GM19240 (cell line): ENCODE measurements at regions not wholly inside any gene's neighbourhood (a gene's known extent, or its start where the extent isn't known, plus 50 kb on each side); places are given as distances from the start of the nearest gene placed in this dataset.

Experiments used
- DNase-seq: peaks from one replicate; pipeline ENCODE4 v3.0.0; 2011; ENCODE audit warnings: low spot score; ENCODE audit not compliant: insufficient read length

DNA sequence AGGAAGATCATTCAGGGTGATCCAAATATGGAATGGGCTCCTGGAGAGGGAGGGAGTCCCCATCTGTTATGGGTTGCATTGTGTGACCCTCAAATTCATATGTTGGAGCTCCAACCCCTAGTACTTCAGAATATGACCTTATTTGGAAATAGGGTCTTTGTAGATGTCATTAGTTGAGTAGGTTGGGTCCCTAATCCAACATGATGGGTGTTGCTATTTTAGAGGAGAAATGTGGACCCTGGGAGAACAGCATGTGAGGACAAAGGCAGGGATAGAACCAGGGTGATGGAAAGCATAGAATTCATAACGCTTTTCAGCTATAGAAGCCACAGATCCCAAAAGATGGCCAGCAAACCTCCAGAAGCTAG lies 91.5 kb upstream of the SMNDC1 start:
- no peak for DNase-seq

GRCh38 chr10:110397856-110398255 lies 93.1 kb upstream of the SMNDC1 start:
- DNase-seq, result no peak

DNA sequence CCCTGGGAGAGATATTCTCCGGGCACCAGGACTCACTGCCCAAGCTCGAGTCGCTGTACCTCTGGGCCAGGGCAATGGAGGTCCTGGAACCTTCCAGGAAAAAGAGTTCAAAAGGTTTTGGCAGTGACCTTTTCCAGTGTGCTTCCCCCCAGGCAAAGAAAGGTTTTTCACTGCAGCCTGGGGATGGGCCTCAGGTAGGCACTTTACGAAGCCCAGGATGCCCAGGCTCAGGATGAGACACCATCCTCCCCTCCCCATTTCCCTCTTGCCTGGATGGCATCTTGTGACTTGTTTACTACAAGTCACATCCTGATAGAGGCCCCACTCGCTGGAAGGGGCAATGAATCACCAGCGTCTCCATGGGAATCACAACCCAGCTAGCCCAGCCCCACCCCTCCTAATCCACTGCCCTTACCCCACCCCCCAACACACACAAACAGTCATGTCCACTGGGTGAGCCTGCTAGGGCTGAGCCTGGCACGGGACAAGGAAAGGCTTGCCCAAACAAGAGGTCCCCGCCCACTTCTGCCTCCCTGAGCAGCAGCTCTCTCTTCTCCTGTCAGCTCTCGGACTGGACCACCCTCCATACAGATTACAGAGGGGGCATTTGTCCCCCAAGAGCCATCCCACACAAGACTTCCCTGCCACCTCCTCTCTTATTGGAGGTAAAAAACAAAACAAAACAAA lies 93.8 kb upstream of the SMNDC1 start:
- no peak for DNase-seq

- no peak for DNase-seq
Observed at GRCh38 chr10:110399106-110399964, 94.6 kb upstream of the SMNDC1 start.

DNA sequence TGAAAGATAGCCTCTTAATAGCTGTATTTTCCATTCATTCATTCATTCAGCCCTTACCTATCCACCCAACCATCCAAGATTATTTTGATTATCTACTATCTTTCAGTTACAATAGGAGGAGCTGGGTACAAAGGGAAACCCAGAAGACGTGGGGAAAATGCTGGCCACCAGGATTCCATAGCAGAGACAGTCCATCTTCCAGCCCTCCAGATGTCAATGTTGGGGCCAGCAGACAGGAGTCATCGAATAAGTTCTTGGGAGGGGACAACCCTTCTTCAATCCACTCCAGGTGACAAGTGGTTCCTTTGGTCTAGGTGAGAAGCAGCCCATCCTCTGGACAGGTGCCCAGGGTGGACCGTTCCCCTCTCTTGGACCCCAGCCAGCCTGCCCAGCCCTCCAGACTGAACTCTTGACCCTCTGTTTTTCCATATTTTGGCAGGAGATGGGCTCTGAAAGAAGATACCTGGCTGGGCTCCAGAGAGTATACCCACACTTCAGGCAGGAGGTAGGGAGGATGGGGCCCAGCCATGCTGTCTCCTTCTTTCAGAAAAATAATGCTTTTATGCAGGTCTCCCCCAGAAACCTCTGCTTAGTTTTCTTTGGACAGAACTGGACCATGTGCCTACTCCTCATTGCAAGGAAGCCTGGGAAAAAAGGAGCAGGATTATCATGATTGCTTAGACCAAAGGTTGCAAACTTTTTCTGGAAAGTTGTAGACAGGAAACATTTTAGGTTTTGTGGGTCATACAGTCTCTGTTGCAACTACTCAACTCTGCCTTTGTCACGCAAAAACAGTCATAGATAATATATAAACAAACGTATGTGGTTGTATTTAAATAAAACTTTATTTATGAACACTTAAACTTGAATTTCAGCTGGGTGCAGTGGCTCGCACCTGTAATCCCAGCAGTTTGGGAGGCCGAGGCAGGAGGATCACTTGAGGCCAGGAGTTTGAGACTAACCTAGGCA lies 95.5 kb upstream of the SMNDC1 start:
- no peak for DNase-seq

DNA sequence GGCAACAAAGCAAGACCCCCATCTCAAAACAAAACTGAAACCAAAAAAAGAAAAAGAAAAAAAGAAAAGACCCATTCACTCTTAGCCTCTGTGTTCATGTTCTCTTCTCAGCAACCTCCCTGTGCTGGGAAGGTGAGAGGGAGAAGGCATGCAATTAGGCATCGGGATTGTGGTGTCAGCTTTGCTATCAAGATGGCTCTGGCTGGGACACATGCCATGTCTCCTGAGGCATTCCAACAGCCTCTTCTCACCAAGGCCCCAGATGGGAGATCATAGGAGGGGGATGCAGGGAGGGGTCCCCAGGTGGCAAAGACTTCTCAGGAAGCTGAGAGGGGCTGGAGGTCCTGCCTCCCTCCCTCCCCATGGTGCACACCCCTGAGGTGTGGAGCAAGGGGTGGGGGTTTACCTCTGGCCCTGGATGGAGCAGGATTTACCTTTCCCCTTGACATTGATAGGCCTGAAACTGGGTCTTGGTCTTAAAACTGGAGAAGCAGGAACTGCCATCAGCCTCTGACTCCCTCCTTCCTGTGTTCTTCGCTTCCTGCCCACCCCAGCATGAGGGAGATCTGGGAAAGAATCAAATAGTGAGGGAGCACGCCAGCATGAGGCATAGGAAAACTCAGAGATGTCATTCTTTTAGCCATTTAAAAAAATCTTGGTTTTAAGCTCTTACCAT lies 96.2 kb upstream of the DUSP5 start:
- no peak for DNase-seq

GRCh38 chr10:110402077-110402416 lies 95.7 kb upstream of the DUSP5 start:
- no peak for DNase-seq

DNA sequence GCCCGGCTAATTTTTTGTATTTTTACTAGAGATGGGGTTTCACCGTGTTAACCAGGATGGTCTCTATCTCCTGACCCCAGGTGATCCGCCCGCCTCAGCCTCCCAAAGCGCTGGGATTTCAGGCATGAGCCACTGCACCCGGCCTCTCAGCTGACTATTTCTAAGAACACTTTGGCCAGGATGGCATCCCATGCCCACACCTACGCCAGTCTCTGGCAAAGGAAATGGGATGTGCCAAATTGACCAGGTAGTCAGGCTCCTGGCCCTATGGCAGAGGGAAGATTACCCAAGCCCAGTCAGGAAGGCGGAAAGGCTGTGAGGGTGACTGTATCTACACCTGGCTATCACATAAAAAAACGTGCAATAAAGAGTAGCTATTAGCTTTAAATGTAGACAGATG lies 94.1 kb upstream of the DUSP5 start:
- DNase-seq, result no peak

DNA sequence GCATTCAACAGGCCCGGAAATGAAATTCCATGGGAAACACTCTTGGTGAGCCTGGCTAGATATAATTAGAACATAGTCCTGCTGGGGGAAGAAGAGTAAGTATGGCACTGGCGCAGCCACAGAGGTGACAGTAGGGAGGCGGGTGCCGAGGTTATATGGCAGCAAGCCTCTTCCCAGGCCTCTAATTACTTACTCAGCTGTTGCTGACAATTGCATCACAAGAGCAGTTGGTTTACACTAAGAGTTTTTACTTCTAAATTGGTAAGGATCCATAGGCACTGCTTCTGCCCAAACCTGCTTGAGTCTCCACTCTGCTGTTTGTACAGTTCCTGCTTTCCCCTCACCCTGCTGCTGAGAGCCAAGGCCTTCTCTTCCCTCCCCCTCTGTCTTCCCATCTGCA lies 93.3 kb upstream of the DUSP5 start:
- no peak for DNase-seq

GRCh38 chr10:110404825-110405224 lies 92.9 kb upstream of the DUSP5 start:
- no peak for DNase-seq

DNA sequence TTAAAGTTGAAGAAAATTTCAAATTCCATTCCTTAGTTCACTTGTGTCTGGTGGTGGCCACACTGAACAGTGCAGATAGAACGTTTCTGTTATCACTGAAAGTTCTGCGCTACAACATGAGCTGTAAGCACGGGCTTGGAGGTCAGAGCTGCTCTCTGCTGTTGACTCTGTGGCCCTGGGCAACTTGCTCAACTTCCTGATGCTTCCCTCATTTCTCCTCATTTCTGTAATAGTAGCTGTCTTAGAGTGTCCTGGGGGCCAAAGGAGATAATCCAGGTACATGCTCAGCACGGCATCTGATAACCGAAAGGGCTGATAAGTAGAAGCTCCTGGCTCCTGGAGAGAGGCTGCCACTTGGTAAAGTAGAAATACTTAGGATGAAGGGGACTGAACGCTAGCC lies 92.3 kb upstream of the DUSP5 start:
- DNase-seq, result no peak

DNA sequence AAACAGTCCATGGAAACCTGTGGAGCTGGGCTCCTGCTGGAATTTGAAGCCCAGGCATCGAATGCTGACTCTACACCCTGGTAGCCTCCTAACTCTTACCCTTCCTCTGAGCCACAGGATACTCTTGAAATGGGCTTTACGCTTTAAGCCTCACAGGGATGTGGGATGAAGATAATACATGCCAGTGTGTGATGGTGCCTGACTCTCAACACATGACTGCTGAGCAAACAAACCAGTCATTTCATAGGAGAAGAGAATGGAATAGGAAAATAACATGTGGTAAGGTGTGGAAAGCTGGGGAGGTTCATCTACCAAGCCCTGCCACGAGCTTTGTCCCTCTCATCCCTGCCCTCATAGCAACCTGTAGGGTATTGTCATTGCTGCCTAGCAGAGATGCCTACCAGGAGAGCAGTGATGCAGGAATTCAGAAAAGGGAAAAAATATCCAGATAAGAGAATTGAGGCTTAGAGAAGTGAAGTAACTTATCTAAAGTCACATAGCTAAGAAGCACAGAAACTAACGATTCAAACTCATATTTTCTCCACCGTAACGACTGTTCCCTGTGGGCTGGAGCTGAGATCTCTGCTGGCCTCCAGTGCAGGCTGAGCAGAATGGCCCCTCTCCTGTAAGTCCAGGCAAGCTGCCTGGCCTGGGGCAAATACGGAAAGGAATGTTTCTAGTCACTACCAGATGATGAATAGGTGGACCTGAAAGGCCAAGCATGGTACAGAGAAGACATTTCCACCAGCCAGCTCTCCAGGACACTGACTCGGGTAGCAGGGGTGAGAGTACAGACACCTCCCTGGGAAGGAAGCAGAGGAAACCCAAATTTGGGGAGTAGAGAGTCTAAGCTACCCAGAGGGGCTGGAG lies 90.2 kb upstream of the DUSP5 start:
- no peak for DNase-seq

- DNase-seq, result no peak
Observed at GRCh38 chr10:110408203-110408871, 89.4 kb upstream of the DUSP5 start.

DNA sequence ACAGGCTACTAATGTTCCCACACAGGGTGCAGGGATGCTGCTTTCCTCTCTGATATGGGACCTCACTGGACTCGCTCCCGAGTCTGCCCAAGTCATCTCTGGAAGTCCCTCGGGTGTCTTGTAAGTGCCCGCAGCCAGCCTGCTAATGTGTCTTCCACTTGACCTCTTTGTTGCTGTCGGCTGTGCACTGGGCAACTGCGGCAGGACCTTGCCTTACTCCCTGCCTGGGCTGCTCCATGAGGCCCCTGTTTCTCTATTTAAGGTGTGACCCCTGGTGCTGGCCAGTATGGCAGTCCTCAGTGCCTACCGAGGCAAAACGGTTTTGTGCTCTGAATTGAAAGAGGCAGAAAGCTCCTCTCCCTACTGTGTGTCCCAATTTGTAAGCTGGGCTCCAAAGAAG lies 88.8 kb upstream of the DUSP5 start:
- DNase-seq, result no peak

- DNase-seq, result no peak
Observed at GRCh38 chr10:110409488-110409887, 88.2 kb upstream of the DUSP5 start.

DNA sequence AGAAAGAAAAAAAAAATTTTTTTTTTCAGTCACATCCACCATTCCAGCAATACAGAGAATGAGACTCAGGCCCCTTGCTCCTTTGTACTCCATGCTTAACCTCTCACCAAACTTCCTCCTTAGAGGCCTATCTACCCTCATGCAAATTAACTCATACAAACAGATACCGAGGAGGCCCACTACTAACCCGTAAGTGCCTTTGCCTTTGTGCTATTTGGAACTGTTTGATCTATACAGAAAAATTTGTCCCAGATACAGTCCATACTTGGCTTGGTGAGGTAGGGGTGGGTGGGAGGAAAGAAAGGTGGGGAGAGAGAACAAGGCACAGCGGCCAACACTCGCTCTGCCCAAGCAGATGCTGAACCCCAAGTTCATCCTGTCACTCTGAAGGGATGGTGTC lies 87.8 kb upstream of the DUSP5 start:
- no peak for DNase-seq

GRCh38 chr10:110410329-110411046 lies 87.2 kb upstream of the DUSP5 start:
- no peak for DNase-seq

- DNase-seq, result no peak
Observed at GRCh38 chr10:110411047-110411410, 86.7 kb upstream of the DUSP5 start.

GRCh38 chr10:110413049-110413783 lies 84.5 kb upstream of the DUSP5 start:
- no peak for DNase-seq
